Liver (tissue), 7 donors: ENCODE measurements at regions not wholly inside any gene's neighbourhood (a gene's known extent, or its start where the extent isn't known, plus 50 kb on each side); places are given as distances from the start of the nearest gene placed in this dataset.

Experiments used
- DNase-seq: peaks from one replicate; pipeline ENCODE4 v3.0.0-alpha.2; 2017; ENCODE audit warnings: low spot score
- H3K27ac ChIP-seq, 2 donors: one replicate each; pipeline ENCODE4 v1.7.0; 2013; ENCODE audit warnings: inconsistent platforms in 2 of 2, low read length in 2 of 2, control low read depth in 1 of 2, low read depth in 1 of 2, mild to moderate bottlenecking in 1 of 2
- H3K27me3 ChIP-seq, 4 donors: one replicate each; pipeline versions ENCODE4 v1.6.1 to v1.7.0; 2013; ENCODE audit warnings: low read length in 3 of 4, inconsistent platforms in 1 of 4, mild to moderate bottlenecking in 1 of 4, moderate library complexity in 1 of 4; ENCODE audit not compliant: control insufficient read depth in 4 of 4, insufficient read depth in 4 of 4
- H3K36me3 ChIP-seq, 4 donors: one replicate each; pipeline versions ENCODE4 v1.6.1 to v1.7.0; 2013; ENCODE audit warnings: low read length in 3 of 4, mild to moderate bottlenecking in 3 of 4, low read depth in 1 of 4, moderate library complexity in 1 of 4; ENCODE audit not compliant: control insufficient read depth in 4 of 4, insufficient read depth in 3 of 4
- H3K4me1 ChIP-seq, 4 donors: one replicate each; pipeline versions ENCODE4 v1.6.1 to v1.7.0; 2013; ENCODE audit warnings: low read length in 3 of 4, mild to moderate bottlenecking in 3 of 4, moderate library complexity in 1 of 4; ENCODE audit not compliant: control insufficient read depth in 4 of 4, insufficient read depth in 4 of 4
- H3K4me3 ChIP-seq, 3 donors: one replicate each; pipeline versions ENCODE4 v1.6.1 to v1.7.0; 2013; ENCODE audit warnings: low read length in 3 of 3, control low read depth in 1 of 3, low read depth in 1 of 3, mild to moderate bottlenecking in 1 of 3
- H3K9ac ChIP-seq, 2 donors: one replicate each; pipeline ENCODE4 v1.7.0; 2013; ENCODE audit warnings: low read length in 2 of 2, mild to moderate bottlenecking in 2 of 2, moderate library complexity in 2 of 2, control low read depth in 1 of 2, low read depth in 1 of 2
- H3K9me3 ChIP-seq, 4 donors: one replicate each; pipeline versions ENCODE4 v1.6.1 to v1.7.0; 2013; ENCODE audit warnings: low read length in 3 of 4; ENCODE audit not compliant: control insufficient read depth in 4 of 4
- FOXA2 ChIP-seq: IDR thresholded peaks from 2 replicates; pipeline ENCODE4 v1.6.1; 2016; ENCODE audit warnings: antibody characterized with exemption
- GABPA ChIP-seq, 2 donors: IDR thresholded peaks in 1 of 2; conservative IDR thresholded peaks in 1 of 2; 2 replicates each; pipeline ENCODE4 v1.6.1; 2016; ENCODE audit warnings: antibody characterized with exemption in 2 of 2, mild to moderate bottlenecking in 1 of 2, moderate library complexity in 1 of 2
- HNF4G ChIP-seq: IDR thresholded peaks from 2 replicates; pipeline ENCODE4 v1.6.1; 2016; ENCODE audit warnings: antibody characterized with exemption
- JUND ChIP-seq, 2 donors: IDR thresholded peaks; 2 replicates each; pipeline ENCODE4 v1.6.1; 2016; ENCODE audit warnings: antibody characterized with exemption in 2 of 2
- NR2F2 ChIP-seq: IDR thresholded peaks from 2 replicates; pipeline ENCODE4 v1.6.1; 2016; ENCODE audit warnings: antibody characterized with exemption
- RAD21 ChIP-seq, 2 donors: IDR thresholded peaks; 2 replicates each; pipeline ENCODE4 v1.6.1; 2016; ENCODE audit warnings: antibody characterized with exemption in 2 of 2, mild to moderate bottlenecking in 2 of 2
- SP1 ChIP-seq: IDR thresholded peaks from 2 replicates; pipeline ENCODE4 v1.6.1; 2018; ENCODE audit warnings: antibody characterized with exemption, mild to moderate bottlenecking
- TAF1 ChIP-seq: conservative IDR thresholded peaks from 2 replicates; pipeline ENCODE4 v1.6.1; 2016; ENCODE audit warnings: antibody characterized with exemption, mild to moderate bottlenecking
- WGBS: extraction: QIAGEN DNeasy Blood & Tissue Kit; methylation state at CpG from one replicate; pipeline ENCODE4 v1.1.7; 2013; 5-methylcytosine and 5-hydroxymethylcytosine counted together
- TF ChIP-seq, protein P1 (sequence below): IDR thresholded peaks from 2 replicates; pipeline ENCODE4 v1.6.1; 2016; ENCODE audit warnings: antibody characterized with exemption
- TF ChIP-seq, protein P2 (sequence below): IDR thresholded peaks from 2 replicates; pipeline ENCODE4 v1.6.1; 2016; ENCODE audit warnings: antibody characterized with exemption
- TF ChIP-seq, protein P3 (sequence below): IDR thresholded peaks from 2 replicates; pipeline ENCODE4 v1.6.1; 2016; ENCODE audit warnings: antibody characterized with exemption
- donor health status: healthy.
- donor health status: healthy.
- donor health status: healthy.
- donor health status: healthy.

DNA sequence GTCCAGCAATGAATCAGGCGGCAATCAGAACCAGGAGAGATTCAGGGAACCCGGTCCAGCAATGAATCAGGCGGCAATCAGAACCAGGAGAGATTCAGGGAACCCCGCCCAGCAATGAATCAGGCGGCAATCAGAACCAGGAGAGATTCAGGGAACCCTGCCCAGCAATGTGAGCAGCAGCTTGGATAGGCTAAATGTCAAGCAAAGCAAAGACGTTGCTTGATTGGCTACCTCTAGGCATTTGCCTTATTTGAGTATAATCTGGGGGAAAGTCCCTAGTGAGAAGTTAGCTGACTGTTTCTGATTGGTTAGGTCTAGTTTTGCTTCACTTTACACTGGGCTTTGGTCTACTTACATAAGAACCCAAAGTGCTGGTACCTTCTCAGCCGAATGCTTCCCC is 1212.2 kb upstream of the TENM3 start:
- no peak for DNase-seq
- H3K4me1 ChIP-seq = no peaks in the 10 kb centered on the region
- WGBS = 87% methylated on average over 7 of the region's 7 CpGs
- no peak overlapping the region for H3K9ac ChIP-seq
- TF ChIP-seq HNF4G (no peak), SP1 (no peak), FOXA2 (no peak)
- TF ChIP-seq, protein P1, sequence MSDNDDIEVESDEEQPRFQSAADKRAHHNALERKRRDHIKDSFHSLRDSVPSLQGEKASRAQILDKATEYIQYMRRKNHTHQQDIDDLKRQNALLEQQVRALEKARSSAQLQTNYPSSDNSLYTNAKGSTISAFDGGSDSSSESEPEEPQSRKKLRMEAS = no peak
- TF ChIP-seq, protein P2, sequence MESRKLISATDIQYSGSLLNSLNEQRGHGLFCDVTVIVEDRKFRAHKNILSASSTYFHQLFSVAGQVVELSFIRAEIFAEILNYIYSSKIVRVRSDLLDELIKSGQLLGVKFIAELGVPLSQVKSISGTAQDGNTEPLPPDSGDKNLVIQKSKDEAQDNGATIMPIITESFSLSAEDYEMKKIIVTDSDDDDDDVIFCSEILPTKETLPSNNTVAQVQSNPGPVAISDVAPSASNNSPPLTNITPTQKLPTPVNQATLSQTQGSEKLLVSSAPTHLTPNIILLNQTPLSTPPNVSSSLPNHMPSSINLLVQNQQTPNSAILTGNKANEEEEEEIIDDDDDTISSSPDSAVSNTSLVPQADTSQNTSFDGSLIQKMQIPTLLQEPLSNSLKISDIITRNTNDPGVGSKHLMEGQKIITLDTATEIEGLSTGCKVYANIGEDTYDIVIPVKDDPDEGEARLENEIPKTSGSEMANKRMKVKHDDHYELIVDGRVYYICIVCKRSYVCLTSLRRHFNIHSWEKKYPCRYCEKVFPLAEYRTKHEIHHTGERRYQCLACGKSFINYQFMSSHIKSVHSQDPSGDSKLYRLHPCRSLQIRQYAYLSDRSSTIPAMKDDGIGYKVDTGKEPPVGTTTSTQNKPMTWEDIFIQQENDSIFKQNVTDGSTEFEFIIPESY = no peak
- TF ChIP-seq, protein P3, sequence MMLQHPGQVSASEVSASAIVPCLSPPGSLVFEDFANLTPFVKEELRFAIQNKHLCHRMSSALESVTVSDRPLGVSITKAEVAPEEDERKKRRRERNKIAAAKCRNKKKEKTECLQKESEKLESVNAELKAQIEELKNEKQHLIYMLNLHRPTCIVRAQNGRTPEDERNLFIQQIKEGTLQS = no peak
- H3K4me3 ChIP-seq = no peak overlapping the region
- H3K9me3 ChIP-seq = no peaks in the 10 kb centered on the region
- no peak overlapping the region for H3K27ac ChIP-seq
- no peaks in the 10 kb centered on the region for H3K27me3 ChIP-seq
- no peaks in the 10 kb centered on the region for H3K36me3 ChIP-seq

DNA sequence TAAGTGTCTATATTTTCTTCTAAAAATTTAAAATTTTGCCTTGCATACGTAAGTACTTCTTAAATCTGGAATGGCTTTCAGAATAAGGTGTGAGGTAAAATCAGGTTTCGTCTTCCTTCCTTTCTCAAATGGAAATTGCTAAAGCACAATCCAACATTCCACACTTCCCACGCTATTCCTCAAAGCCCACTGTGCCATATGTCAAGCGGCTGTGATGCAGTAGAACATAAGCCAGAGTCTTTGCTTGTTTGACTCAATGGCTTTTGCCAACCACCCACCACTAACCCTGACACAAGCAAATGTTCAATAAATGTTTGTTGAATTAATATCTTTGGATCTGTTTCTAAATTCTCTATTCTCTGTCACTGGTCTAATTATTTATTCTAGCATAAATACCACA is 1199.7 kb upstream of the TENM3 start:
- no peak overlapping the region for H3K9ac ChIP-seq
- no peak overlapping the region for H3K4me3 ChIP-seq
- no peaks in the 10 kb centered on the region for H3K4me1 ChIP-seq
- no peak overlapping the region for H3K27ac ChIP-seq
- 78% methylated on average over 4 of the region's 4 CpGs for WGBS
- TF ChIP-seq RAD21 (IDR thresholded peaks at IDR 0.05) (no peak), NR2F2 (no peak)
- no peaks in the 10 kb centered on the region for H3K9me3 ChIP-seq
- H3K27me3 ChIP-seq = no peaks in the 10 kb centered on the region
- no peaks in the 10 kb centered on the region for H3K36me3 ChIP-seq
- no peak for DNase-seq

DNA sequence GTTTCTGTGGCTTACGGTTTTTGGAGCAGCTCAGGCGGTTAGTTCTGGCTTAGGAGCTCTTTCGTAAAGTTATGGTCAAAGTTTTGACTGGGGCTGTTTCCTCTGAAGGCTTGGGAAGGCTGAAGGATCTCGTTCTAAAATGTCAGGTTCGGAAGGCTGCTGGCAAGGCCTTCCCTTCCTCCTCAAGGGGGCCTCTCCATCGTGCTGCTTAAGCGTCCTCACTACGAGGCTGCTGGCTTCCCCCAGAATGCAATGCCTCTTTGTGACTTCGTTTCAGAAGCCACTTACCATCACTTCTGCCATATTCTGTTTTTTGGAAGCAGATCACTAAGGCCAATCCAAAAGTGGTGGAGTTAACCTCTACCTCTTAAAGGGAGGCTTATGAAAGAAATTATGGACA is 1196.4 kb upstream of the TENM3 start:
- no peaks in the 10 kb centered on the region for H3K4me1 ChIP-seq
- 69% methylated on average over 9 of the region's 9 CpGs for WGBS
- TF ChIP-seq, protein P2 = no peak
- TF ChIP-seq SP1 (no peak), JUND (IDR thresholded peaks at IDR 0.05) (no peak), TAF1 (no peak), RAD21 (IDR thresholded peaks at IDR 0.05) (no peak), GABPA (IDR thresholded peaks at IDR 0.05 in 1 of 2, conservative IDR thresholded peaks at IDR 0.05 in 1 of 2) (no peak)
- TF ChIP-seq, protein P3 = no peak
- H3K36me3 ChIP-seq = no peaks in the 10 kb centered on the region
- H3K4me3 ChIP-seq = no peak overlapping the region
- DNase-seq = no peak
- H3K9ac ChIP-seq = no peak overlapping the region
- H3K27me3 ChIP-seq = no peaks in the 10 kb centered on the region
- H3K9me3 ChIP-seq = no peaks in the 10 kb centered on the region
- no peak overlapping the region for H3K27ac ChIP-seq
